ENCODE measurements at regions not wholly inside any gene's neighbourhood (a gene's known extent, or its start where the extent isn't known, plus 50 kb on each side); places are given as distances from the start of the nearest gene placed in this dataset.
"Not testable (repeated sequence)": the region's sequence is repeated elsewhere in the genome, so short reads cannot be mapped to it uniquely, and the experiment has no call there.

- peak; percentile 51 for DNase-seq (ENCODE audit: low read depth)
Observed at GRCh38 chr14:54253195-54253947, 143.4 kb upstream of the CDKN3 start.

- DNase-seq (ENCODE audit: low read depth), result no peak
Observed at GRCh38 chr14:54256156-54256555, 140.7 kb upstream of the CDKN3 start.

- DNase-seq (ENCODE audit: low read depth), result no peak
Observed at GRCh38 chr14:54257424-54257823, 139.4 kb upstream of the CDKN3 start.

DNA sequence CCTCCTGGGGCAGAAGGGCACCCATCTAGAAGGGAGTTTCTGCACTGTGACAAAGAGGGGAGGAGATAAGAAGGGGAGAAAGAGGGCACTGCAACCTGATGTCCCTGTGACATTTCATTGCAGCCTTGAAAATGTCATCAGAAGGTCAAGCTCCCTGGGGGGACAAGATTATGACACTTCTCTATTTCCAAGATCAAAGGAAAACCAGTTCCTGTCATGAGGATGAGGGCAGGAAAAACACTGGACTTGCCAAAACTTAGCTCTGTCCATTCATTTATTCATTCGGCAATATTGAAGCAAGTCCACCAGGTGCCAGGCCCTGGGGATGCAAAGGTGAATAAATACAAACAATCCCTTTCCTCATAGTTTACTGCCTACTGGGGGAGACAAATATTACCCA is 138.4 kb upstream of the CDKN3 start:
- no peak for DNase-seq (ENCODE audit: low read depth)

DNA sequence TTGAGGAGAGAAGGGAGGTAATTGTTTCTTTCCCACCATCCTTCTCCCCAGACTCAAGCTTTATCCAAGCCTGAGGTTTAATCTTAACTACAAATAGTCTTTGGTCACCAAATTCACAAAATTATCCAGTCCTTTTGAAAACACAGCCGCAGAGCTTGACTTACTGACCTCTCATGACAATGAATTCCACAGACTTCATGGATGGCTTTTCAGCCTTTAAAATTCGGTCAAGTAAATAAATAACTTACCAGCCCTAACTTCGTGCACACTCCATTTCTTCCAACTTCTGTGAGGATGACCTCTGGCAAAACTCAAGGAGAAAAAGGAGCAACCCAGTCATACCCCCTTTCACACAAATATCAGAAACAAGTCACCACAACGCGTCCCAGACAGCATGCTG is 137.0 kb upstream of the CDKN3 start:
- DNase-seq (ENCODE audit: low read depth), result no peak

DNA sequence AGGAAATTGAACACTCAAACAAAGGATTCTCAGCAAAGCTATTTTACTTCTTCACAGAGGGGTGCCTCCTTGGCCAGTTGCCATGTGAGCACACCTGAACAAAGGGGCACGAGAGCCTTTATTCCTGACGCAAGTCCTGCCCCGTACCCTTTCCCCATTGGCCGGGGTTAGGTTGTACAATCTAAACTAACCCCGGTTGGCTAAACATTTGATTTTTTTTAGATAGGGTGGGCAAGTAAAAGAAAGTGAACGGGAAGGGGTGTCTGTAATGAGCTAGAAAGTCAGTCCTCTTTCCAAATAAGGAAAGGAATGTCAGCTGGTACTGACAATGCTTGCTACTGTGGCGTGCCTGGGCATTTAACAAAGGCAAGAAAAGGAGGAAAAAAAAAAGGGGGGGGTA is 135.5 kb upstream of the CDKN3 start:
- no peak for DNase-seq (ENCODE audit: low read depth)

- DNase-seq (ENCODE audit: low read depth), result not testable (repeated sequence)
Observed at GRCh38 chr14:54266616-54267015, 130.2 kb upstream of the CDKN3 start.

- no peak for DNase-seq (ENCODE audit: low read depth)
Observed at GRCh38 chr14:54267172-54267571, 129.6 kb upstream of the CDKN3 start.

DNA sequence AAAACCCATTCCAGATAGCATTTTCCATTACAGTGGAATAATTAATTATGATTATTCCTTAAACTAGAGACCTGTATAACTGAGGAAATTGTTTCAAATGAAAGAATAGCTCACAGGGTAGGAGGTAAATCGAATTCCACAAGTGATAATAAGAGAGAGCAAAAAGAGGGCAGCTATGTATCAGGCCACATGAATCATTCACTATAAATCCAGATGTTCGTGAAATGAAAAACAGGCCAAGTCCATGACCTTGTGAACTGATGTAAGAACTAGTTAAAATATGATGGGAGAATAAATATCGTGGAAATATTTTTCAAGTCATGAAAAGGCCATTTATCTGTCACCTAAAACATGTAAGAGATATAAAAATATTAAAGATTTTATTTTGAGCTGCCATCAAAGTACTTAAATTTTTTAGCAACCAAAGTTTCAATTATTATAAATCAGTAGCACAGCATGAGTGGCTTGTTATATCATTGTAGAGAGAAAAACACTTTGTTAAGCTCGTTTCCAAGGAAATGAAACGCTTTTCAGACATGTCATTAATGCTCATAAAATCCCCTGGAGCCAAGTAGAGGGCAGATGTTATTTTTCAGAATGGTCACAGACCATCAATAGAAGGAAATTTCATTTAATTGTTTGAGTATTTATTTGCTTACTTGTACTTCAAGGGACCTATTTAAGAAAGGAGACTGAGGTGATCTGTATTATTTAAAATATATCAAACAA is 120.6 kb upstream of the CDKN3 start:
- no peak for DNase-seq (ENCODE audit: low read depth)

GRCh38 chr14:54278087-54278486 is 118.7 kb upstream of the CDKN3 start:
- DNase-seq (ENCODE audit: low read depth), result no peak

- no peak for DNase-seq (ENCODE audit: low read depth)
Observed at GRCh38 chr14:54278665-54279295, 118.0 kb upstream of the CDKN3 start.

DNA sequence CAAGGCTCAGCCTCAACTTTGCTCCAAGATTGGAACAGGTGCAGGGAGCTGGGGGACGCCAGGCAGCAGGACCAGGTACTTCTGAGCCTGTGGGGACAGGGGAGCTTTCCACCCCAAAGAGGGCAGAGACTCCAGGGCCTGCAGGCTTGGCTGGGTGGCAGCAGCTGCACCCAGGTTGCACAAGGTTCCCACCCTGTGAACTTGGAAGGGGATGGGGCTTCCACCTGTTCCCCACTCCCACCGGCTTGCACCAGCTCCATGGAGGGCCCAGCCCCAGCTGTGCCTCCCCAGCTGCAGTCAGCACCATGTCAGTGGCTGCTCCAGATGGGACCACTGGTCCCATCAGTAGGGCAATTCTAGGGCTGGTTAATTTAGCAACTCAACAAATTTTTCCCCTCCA is 114.0 kb upstream of the CDKN3 start:
- no peak for DNase-seq (ENCODE audit: low read depth)

- DNase-seq (ENCODE audit: low read depth), result no peak
Observed at GRCh38 chr14:54285030-54285429, 111.8 kb upstream of the CDKN3 start.

GRCh38 chr14:54291491-54292191 is 105.2 kb upstream of the CDKN3 start:
- no peak for DNase-seq (ENCODE audit: low read depth)

DNA sequence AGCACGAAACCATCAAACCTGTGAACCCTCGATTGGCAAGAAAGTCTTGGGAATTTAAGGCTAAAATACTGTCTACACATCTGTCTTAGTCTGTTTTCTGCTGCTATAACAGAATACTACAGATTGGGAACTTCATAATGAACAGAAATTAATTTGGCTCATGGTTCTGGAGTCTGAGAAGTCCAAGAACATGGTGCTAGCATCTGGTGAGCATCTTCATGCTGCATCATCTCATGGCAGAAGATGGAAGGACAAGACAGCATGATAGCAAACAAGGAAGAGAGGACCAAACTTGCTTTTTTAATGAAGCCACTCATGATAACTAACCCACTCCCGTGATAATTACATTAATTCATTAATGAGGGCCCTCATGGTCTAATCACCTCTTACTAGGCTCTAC is 102.0 kb upstream of the CDKN3 start:
- no peak for DNase-seq (ENCODE audit: low read depth)

- no peak for DNase-seq (ENCODE audit: low read depth)
Observed at GRCh38 chr14:54299410-54300363, 97.1 kb upstream of the CDKN3 start.

DNA sequence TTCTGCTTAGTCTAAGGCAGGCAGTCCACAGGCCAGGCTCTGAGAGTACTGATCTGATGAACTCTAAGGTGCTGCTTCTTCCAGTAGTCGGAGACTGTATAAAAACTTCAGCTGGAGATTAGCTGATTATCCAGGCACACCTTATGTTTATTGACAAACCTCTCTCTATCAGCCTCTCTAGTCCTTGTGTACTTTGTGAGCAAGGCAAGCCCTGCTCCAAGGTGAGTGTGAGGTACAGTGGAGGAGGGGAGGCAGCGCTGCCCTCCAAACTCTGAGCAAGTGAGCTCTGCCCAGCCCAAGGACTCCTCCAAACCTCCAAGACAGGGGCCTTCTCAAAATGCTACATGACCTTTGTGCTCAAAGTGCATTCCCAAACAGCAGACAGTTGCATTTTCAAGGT is 95.9 kb upstream of the CDKN3 start:
- DNase-seq (ENCODE audit: low read depth), result no peak

DNA sequence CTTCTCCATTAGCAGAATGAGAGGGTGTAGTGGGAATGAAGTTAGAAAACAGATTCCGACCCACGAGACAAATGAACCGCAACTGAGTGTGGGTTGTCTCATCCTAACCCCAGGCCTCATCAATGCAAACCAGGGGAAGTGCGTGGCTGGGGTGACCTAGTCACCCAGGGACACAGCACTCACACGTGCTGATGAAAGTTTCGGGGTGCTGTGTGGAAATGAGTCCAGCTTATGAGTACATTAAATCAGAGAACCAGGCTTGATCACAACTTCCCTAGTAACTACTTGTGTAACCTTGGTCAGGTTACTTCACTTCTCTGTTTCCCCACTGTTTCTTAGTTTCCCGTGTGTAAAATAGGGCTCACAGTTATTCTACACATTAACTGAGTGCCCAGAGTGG is 95.4 kb upstream of the CDKN3 start:
- DNase-seq (ENCODE audit: low read depth), result no peak

GRCh38 chr14:54306806-54307205 is 90.0 kb upstream of the CDKN3 start:
- no peak for DNase-seq (ENCODE audit: low read depth)

- DNase-seq (ENCODE audit: low read depth), result no peak
Observed at GRCh38 chr14:54309615-54310014, 87.2 kb upstream of the CDKN3 start.

GRCh38 chr14:54310151-54310850 is 86.5 kb upstream of the CDKN3 start:
- DNase-seq (ENCODE audit: low read depth), result no peak
